ENCODE measurements at regions not wholly inside any gene's neighbourhood (a gene's known extent, or its start where the extent isn't known, plus 50 kb on each side); places are given as distances from the start of the nearest gene placed in this dataset.
"Not testable (repeated sequence)": the region's sequence is repeated elsewhere in the genome, so short reads cannot be mapped to it uniquely, and the experiment has no call there.

- no peak for DNase-seq (ENCODE audit: low spot score)
- FAIRE-seq = no peak
Observed at GRCh38 chr12:114194066-114194465, 211.9 kb downstream of the TBX5 start.

- no peak for DNase-seq (ENCODE audit: low spot score)
- FAIRE-seq = no peak
Observed at GRCh38 chr12:114193474-114193873, 212.5 kb downstream of the TBX5 start.

- FAIRE-seq (no peak), DNase-seq (ENCODE audit: low spot score) (no peak)
Observed at GRCh38 chr12:114192549-114192948, 213.4 kb downstream of the TBX5 start.

- FAIRE-seq = no peak
- no peak for DNase-seq (ENCODE audit: low spot score)
Observed at GRCh38 chr12:114192013-114192412, 213.9 kb downstream of the TBX5 start.

DNA sequence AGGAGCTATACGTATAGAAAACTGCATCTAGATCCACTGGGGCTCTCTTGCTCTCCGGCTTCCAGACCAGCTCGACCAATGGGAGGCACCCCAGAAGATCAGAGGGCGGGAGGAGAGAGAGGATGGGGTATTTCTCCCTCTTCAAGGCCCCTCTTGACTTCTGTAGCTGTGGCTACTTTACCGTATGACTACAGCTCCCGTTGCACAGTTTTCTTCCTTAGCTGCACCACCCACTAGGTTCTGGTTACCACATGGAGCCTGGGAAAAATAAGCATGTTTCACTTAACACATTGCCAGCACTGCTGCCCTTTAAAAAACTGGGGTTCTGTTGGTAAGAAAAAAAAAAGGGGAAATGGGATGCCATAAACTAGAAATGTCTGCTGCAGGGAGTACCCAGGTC is 214.4 kb downstream of the TBX5 start:
- no peak for DNase-seq (ENCODE audit: low spot score)
- FAIRE-seq = no peak

GRCh38 chr12:114190971-114191370 is 215.0 kb downstream of the TBX5 start:
- FAIRE-seq (no peak), DNase-seq (ENCODE audit: low spot score) (no peak)

DNA sequence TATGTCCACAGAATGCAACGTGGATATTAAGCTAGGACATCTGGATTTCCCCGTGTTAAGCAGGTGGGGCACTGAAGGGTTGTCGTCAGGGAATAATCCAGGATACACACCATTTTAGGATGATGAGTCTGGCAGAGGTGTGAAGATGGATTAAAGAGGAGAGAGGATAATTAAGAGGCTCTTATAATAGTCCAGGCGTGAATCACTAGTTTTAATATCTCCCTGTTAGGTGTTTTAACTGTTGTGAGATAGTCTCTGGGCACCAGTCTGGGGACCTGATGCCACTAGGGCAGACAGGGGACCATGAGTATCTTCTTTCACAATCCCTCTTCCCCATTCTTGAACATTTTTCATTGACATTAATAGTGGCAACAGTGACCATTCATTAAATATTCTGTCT is 216.7 kb downstream of the TBX5 start:
- FAIRE-seq (no peak), DNase-seq (ENCODE audit: low spot score) (no peak)

DNA sequence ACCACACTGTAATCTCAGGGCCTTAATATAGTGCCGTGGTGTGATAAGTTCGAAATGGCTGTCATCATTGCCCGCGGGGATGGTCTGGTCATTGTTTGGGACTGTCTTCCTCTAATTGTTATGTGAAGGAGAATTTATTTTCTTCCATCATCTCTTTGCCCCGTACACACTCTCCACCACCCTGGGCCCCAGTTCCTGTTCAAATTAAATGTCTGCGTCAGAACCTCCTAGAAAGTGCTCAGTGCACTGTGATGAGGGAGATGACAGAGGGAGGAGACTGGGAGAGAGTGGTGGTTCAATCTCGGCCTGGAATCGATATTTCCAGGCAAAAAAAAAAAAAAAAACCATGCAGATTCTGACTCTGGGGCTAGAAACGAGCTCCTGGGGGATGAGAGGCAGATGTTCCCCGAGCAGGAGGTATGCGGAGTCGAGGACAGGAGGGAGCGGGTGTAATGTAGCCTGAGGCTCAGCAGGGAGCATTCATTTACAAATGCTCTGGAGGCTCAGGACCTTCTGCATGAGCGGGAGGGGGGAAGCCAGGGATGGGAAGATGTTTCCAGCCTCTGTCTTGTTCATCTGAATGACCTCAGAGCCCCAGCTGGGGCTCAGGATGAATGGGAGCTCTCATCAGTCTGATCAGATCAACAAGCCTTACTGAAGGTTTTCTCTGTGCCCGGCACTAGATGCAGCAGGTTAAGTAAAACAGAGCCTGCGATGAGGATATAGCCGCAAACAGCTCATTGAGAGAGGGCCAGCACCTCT is 219.5 kb downstream of the TBX5 start:
- FAIRE-seq (no peak), DNase-seq (ENCODE audit: low spot score) (no peak)

- no peak for FAIRE-seq
- no peak for DNase-seq (ENCODE audit: low spot score)
Observed at GRCh38 chr12:114185036-114185435, 218.9 kb upstream of the RBM19 start.

DNA sequence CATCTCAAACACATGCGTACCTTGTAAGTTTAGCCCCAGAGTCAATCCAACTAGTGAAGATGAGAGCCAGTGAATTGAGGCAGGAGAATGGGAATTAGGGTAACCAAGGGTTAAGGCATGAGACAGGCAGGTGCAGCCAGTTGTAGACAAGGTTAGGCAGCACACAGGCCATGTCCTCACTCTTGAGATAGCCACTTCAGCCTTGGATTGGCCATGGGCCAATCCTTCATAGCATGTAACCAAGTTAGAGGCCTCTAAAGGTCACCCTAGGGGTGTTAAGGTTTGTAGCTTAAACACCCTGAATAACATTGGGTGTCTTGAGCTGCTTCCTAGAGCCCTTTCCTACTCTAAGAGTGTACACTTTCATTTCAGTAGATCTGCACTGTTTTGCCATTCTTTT is 208.2 kb upstream of the RBM19 start:
- no peak for FAIRE-seq
- no peak for DNase-seq (ENCODE audit: low spot score)

DNA sequence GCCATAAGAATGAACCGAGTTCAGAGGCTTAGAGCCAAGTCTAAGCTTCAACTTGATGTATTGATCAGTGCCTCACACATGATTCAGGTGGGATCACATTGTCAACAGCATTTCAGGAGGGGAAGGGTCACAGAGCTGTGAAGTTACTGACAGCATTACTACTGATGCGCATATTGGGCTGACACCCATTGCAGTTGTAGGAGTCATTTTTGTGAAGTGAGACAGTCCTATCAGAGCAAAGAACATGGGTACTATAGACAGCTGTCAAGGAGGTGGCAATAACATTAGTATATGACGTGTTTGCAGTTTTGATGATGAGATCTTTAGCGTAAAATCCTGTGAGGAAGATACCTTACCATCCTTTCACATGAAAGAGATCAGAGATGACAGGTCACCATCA is 206.0 kb upstream of the RBM19 start:
- FAIRE-seq (no peak), DNase-seq (ENCODE audit: low spot score) (no peak)

DNA sequence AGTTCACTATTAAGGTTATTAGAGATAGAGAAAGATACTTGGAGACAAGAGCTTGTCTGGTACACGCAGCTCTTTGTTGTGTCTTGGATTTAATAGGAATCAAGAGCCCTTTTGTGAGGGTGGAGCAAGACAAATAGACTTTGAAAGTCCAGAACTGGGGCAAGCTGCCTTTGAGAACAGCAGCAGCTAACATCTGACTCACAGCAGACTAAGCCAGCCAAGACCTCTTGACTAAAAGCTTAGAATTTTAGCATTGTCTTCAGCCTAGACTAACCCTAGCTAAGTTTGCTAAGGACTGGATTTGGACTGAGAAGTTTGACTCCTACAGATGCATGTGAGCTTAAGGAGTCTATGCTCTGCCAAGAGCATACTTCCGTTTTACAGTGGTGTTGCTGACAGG is 201.9 kb upstream of the RBM19 start:
- FAIRE-seq = no peak
- no peak for DNase-seq (ENCODE audit: low spot score)

- DNase-seq (ENCODE audit: low spot score) (no peak), FAIRE-seq (no peak)
Observed at GRCh38 chr12:114167431-114167830, 201.3 kb upstream of the RBM19 start.

DNA sequence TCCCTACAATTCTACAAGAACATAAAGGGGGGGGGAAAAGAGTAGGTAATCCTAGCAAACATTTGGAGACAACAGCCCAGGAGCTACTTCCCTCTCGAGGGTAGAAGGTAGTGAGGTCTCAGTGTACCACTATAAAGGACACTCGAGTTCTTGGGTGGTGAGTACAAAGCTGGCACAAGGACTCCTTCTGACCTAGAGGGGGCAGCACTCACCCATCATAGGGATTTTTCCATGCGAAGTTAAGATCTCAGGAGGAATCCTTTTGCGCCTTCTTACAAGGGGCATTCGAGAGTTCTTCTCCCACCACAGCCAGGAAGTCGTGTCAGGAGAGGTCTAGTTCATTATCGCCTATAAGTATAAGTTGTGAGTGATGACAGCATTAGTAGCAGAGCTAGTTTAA is 200.2 kb upstream of the RBM19 start:
- FAIRE-seq (no peak), DNase-seq (ENCODE audit: low spot score) (peak; percentile 16)

GRCh38 chr12:114165921-114166320 is 199.8 kb upstream of the RBM19 start:
- FAIRE-seq = no peak
- no peak for DNase-seq (ENCODE audit: low spot score)

- DNase-seq (ENCODE audit: low spot score) = no peak
- FAIRE-seq = no peak
Observed at GRCh38 chr12:114164351-114164750, 198.2 kb upstream of the RBM19 start.

DNA sequence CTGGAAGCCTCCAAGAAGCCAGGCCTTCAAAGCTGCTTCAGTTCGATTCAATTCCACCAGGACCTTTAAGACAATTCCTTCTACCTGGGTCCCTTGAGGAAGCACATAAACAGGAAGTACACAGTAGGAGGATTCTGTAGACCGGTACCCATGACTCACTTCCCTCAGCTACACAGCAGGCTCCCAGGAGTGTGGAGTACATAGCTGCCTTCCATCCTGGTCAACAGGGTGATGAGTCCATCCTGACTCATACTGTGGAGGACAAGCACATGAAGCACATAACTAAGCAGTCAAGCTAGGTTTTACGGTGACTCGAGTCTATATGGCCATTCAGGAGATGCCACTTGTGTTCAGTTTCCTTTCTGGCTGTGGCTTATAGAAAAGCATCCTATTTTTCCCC is 197.6 kb upstream of the RBM19 start:
- DNase-seq (ENCODE audit: low spot score) (peak; percentile 82), FAIRE-seq (peak; percentile 46)

- FAIRE-seq (no peak), DNase-seq (ENCODE audit: low spot score) (no peak)
Observed at GRCh38 chr12:114160445-114160844, 194.3 kb upstream of the RBM19 start.

DNA sequence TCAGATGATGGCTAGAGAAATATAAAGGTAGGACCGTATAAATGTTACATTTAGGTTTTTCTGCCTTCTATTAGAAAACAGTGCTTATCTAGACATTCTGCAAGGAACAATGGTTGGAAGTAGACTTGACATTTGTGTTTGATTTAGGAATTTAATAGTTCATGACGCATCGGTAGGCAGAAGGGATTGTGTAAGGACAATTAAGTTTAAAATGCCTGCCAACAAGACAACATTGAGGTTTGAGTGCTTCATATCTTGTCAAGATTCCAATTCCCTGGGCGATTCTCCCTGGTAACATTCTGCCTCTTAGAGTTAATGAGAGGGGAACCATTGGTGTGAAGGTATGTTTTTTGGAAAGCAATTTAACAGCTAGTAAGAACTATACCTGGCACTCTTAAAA is 186.8 kb upstream of the RBM19 start:
- peak; percentile 13 for DNase-seq (ENCODE audit: low spot score)
- FAIRE-seq = no peak

DNA sequence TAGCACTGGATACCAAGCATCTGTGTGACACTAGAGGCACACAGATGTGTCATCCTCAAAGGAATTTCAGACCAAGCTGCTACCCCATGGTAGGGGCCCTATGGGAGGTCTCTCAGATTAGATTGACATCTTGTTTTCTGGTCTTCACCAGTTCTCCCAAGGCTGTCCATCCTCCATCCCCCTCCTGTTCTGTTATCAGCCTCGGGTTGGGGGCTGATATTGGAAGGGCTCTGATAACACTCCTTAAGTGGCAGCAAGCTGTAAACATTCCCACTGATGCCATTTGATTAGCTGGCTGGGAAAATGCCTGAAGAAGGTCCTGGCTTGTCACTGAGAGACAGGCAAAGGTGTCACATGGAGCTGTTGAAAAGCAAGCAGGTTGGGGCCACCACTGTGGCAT is 185.9 kb upstream of the RBM19 start:
- FAIRE-seq (no peak), DNase-seq (ENCODE audit: low spot score) (no peak)

GRCh38 chr12:114150584-114150983 is 184.5 kb upstream of the RBM19 start:
- FAIRE-seq; DNase-seq (ENCODE audit: low spot score): not testable (repeated sequence)

DNA sequence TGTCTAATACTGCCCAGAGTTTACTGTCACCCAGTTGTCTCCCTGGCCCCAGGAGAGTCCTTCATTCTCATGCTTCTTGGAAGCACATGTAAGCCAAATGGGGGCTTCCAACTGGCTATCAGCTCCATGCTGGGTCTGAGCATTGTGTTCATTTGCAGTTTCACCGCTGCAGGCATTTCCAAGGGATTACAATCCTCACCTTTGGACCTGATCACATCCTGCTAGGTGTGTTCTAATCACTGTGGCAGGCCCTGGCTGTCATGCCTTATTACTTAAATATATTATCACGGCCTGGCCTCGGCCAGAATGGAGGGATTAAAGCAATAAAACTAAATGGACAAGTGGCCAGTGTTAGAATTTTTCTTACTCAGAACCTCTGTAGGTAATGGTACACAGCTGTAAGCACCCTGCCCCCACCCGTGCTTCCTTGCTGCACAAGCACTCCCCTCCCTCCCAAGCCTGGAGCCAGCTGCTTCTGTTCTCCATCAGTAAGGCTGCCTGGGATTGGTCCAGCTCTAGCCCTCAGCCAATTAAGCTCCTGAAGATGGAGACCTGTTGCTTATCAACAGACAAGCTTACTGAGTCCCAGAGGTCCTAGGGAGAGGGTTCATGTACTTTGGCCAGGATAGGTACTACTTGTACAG is 175.9 kb upstream of the RBM19 start:
- FAIRE-seq (no peak), DNase-seq (ENCODE audit: low spot score) (no peak)

DNA sequence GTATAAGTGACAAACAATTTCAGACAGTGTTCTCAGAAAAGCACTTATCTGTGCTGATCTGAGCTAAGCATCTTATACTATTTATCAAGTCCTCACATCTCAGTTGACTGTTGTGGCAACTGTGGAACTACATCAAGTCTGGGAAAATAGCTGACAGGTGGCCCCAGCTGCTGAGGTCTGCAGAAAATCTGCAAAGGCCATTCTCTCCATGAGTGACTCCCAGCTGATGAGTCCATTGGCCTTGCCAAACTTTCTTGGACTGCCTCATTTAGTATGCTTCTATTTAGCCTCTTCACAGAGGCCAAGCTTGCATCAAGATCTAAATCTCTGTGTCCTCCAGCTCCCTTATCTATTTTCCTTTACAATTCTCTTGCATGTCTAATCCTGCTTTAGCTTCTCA is 174.5 kb upstream of the RBM19 start:
- DNase-seq (ENCODE audit: low spot score) (no peak), FAIRE-seq (no peak)

Measured in urothelium cell line (cell line).